HG03521 (cell line): ENCODE measurements at regions not wholly inside any gene's neighbourhood (a gene's known extent, or its start where the extent isn't known, plus 50 kb on each side); places are given as distances from the start of the nearest gene placed in this dataset.

ENCODE experiments used
- ATAC-seq: cut with Tn5 transposase; IDR thresholded peaks from one replicate; pipeline ENCODE4 v1.9.1; 2021; ENCODE audit warnings: mild to moderate bottlenecking, moderate library complexity; ENCODE audit not compliant: unreplicated experiment

DNA sequence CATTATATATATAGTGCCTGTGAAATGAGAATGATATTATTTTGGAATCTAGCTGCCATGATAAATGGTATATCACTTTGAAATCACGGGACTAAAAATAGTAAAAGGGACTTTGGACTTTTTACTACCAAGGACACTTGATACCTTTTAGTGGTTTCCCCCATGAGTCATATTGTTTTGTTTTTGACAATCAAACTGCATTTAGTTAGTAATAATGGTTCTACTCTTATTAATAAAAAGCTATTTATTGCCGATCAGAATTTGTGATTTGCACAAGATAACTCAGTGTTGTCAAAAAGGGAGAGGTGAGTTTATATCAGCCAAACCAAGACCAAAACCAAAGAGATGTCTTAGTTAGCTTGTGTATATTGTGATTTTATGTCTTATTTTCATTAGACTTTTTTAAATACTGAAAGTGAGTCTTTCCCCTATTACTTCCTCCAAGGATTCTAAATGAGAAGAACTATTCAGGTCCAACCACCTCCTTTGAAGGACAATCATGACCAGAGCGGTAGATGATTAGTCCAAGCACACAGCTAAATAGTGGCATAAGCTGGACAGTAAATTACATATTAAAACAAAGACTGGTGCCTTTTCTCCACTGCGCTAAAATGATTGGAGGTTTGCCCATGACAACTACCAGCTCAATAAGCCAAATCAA is 281.7 kb upstream of the ESRRG start:
- ATAC-seq, result no peak

DNA sequence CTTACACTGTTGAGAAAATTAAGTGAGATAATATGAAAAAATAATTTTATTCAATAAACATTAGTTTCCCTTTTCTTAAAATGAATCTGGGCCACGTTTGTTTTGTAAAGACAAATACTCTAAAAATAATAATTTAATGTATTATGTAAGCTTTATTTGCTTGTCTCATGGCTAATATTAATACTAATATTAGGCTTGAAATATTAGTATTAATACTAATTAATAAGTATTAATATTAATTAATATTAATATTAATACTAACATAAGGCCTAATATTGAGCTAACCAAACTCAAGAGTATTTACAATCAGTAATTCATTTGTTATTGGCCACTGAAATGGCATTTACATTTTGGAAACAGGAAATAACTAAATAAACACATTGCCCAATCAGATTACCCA is 280.1 kb upstream of the ESRRG start:
- no peak for ATAC-seq

DNA sequence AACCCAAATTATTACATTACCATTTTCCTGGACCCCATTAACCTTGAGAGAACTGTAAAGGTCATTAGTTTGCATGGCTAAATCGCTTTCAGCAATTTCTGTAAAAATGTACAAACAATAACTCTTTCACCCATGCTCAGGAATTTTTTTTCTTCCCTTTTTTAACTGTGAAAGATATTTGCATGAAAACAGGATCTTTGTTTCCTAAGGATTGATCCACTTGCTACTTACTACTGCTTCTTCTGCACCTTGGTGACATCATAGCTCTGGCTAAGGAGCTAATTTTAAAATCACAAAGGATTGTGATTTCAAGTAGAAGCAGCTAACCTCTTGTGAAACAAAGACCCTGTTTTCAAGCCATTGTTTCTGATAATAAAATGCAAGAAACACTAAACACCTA is 274.6 kb upstream of the ESRRG start:
- ATAC-seq, result no peak

DNA sequence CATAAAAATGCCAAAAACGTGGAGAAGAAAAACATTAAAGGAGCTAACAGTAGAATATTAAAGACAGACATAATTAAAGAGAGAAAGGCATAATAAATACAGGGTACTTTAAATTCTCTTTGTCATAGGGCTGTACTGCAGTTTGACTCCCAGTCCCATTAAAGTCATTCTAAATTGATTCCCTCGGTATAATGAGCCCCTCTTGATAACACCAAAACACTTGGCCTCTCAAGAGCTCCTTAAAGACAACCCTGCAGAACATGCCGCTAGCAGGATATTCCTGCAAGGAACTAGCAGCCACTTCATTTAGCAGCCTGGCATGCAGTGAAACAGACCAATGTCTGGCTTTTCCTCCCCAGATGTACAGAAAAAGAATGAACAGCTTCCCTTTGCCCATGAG is 273.8 kb upstream of the ESRRG start:
- ATAC-seq, result no peak

DNA sequence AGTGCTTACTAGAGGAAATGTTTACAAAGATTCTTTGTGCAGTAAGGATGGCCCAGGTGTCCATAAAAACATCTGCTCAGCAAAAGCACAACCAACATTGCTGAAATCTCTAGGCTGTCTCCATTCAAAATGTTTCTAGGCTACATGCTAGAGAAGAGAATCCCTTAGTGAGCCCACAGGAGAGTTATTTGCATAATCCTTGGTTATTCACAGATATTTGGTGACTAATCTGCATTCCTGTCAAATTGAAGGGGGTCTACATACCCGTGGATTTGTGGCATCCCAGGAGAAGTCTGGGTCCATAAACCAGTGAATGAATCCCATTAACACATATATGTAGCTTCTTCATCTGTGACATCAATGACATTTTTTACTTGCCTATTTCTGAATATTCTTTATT is 261.3 kb upstream of the ESRRG start:
- no peak for ATAC-seq

DNA sequence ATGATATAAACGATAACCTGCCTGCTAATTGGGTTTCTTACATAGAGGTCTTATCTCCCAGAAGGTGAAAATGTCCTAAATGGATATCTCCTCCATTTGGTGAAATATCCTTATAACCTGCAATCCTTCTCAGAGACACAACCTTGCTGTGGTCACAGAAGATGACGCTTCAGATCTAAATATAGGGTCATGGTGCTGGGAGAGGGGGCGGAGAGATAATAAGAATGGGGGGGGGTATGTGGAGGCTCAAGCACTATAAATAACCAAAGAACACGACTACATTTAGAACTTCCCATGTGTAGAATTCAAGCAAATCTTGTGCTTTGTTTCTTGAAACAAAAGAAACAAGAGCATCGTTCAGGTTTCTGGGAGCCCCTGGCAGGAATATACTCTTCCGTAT is 260.6 kb upstream of the ESRRG start:
- no peak for ATAC-seq

DNA sequence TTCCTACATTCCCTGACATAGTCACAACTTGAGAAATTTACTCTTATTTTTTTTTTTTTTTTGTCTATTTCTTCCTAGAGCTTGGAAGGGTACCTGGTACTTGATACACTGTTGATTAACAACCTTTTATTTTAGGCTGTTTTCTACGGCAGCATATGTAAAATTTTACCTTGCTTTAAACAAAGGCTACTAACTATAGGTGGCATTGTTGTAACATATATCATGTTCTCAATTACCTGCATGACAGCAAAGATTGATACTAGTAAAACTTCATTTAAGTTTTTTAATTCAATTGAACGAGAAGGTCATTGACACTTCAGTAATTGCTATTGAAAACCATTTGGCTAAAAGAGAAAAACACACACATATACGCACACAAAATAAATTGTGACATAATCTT is 238.3 kb upstream of the ESRRG start:
- no peak for ATAC-seq

DNA sequence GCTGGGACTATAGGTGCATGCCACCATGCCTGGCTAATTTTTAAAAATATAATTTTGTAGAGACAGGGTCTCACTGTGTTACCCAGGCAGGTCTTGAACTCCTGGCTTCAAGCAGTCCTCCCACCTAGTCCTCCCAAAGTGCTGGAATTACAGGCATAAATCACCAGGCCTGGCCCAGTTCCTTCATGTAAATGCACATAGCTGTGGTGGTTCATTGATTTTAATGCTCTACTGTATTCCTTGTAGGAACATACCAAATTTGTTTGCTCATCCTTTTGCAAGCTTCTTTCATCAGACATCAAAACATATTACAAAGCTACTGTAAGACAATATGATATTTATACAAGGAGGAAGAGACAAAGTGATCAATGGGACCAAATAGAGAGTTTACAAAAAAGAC is 237.5 kb upstream of the ESRRG start:
- ATAC-seq, result no peak

DNA sequence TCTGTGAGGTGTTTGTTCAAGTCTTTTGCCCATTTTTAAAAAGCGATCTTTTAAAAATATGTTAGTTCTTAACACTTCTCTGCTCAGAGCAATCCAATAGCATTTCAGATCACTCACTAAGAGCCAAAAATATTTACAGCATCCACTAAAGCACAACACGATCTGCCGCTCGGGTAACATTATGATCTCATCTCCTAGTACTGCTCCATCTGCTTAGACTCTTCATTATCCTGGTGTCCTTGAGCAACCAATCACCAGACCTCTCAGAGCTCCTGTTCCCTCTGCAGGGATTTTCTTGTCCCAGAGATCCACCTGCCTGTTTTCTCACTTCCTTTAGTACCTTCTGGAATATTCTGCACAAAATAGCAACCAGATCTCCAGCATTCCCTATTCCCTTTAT is 235.3 kb upstream of the ESRRG start:
- ATAC-seq, result no peak

DNA sequence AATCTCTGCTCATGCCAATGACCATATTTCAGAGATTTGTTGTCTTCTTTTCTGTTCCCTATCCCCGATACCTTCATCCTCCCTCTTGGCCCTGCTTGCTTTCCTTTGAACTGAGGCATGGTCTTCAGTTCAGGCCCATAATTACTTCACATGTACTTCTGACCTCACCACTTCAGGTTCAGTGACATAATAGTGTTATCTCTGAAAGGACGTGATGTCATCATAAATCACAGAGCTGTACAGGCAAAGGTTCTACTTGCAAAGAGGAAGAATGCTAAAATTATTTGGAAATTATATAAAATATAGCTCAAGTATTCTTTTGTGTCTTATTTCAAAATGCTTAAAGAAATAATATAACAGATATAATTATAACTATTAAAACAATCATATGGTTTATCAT is 230.3 kb upstream of the ESRRG start:
- no peak for ATAC-seq

DNA sequence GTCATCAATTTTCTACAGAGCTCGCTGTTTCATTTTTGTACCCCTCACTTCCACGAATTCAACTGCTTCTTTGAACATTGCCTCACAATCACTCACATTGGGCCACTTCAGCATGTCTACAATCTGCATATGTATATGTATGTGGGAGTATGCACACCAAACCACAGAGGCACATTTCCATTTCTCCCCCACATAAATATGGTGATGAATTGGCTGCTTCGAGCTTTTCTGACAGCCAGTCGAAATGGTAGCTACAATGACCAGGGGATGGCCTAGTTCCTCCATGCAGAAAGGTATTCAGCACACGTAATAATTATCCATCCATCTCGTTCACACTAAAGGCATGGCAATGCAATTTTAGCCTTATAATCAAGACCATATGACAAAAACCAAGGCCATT is 229.6 kb upstream of the ESRRG start:
- no peak for ATAC-seq

DNA sequence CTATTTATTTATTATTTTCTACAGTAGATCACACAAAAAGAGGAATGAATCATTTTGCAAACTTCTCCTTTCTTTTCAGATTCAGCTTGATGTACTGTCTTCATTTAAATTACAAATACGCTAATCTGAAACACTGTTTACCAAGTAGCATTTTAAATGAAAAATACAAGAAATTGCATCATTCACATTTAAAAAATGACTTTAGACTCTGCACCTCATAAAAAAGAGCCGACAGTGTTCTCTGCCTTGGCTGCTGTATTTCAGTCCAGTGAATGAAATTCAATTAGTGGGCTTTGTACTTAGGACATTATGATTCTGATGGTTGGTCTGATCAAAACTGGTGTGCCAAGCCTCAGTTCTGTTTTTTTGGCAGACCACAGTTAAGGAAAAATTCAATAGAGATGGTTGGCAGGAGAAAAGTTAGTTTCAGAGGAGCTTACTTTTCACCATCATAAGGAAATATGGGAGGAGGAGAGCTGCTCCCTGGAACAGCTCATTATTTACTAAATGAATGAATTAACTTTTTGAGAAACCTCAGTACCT is 222.4 kb upstream of the ESRRG start:
- ATAC-seq, result no peak

DNA sequence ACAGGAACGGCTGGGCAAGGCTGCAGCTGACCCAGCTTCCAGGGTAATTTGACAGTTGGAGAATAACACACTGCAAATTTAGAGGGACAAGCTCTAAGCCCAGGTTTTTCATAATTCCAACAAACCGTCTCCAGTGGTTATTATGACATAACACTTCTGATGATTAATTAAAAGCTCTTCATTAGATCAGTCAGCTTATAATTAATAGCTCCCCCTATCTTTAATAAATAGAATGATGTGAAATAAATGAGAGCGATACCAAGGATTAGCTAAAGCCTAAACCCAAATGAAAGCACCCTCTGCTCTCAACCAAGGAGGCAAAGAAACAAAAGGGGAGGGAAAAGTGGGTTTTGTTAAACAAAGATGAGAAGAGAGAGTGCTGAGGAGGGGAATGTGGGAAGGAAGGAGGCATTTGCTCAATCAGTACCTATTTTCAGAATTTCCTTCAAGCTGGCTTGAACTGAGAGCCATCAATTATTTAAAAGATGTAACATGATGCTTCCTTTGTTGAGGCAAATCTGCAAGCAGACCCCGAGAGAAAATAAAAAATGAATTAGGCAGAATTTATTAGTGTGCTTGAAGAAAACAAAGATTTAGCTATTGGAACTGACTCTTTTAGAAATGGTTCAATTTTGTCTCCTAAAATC is 221.8 kb upstream of the ESRRG start:
- no peak for ATAC-seq

DNA sequence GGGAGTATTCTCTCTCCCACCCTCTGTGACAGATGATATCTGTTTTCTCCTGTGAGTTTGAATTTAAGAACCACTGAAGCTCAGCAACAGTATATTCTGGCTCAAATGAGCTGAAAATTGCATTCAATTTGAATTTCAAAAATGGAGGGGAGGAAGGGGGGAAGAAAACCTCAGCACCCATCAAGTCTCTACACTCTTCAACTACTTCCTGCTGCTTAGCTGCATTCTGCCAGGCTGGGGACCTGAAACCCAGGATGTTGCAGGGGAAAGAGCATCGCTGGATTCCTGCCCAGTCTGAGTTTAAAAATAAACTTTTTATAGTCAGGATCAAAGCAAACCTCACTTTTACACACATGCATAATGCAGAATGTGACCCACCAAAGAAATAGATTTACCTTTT is 214.3 kb upstream of the ESRRG start:
- ATAC-seq, result no peak

DNA sequence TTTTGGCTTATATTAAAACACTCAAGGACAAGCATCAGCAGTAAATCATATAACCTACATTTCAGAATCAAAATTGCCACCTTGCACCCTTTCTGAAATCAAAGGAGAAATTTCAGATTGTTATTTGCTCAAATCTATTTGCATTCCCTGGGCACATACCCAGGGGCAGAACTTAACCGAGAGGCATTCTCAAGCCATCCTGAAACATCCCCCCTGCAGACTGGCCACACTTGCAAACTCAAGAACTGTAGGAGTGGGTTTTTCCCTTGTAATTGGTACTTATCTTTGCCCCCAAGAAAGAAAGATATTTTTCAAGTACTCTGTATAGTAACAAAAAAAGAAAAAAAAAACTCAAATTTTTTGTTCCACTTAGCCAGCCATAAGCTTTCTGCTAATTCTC is 213.6 kb upstream of the ESRRG start:
- ATAC-seq, result no peak

DNA sequence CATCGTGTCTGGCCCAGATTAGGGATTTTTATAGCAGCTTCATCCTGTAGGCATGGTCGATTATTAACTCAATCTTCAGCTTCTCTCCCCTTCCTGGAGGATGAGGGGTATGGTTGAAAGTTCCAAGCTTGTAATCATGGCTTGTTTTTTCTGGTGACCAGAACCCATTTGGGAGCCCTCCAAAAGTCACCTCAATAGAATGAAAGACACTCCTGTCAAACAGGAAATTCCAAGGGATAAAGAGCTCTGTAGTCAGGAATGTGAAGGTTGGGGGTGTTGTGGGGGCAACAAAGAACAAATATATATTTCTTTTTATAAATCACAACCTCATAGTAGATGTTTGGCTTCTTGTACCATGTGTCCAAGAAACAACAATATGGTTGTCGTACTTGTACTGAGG is 212.7 kb upstream of the ESRRG start:
- no peak for ATAC-seq

DNA sequence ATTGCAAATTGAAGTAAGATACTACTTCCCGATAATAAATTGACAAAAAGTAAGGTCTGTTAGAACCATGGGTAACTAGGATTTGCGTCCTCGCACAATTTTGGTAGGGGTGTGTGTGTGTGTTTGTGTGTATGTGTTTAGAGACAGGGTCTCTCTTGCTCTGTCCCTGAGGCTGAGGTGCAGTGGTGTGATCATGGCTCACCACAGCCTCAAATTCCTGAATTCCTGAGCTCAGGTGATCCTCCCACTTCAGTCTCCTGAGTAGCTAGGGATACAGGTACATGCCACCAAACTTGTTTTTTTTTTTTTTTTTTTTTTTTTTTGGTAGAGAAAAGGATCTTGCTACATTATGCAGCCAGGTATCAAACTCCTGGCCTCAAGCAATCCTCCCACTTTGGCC is 209.2 kb upstream of the ESRRG start:
- no peak for ATAC-seq

DNA sequence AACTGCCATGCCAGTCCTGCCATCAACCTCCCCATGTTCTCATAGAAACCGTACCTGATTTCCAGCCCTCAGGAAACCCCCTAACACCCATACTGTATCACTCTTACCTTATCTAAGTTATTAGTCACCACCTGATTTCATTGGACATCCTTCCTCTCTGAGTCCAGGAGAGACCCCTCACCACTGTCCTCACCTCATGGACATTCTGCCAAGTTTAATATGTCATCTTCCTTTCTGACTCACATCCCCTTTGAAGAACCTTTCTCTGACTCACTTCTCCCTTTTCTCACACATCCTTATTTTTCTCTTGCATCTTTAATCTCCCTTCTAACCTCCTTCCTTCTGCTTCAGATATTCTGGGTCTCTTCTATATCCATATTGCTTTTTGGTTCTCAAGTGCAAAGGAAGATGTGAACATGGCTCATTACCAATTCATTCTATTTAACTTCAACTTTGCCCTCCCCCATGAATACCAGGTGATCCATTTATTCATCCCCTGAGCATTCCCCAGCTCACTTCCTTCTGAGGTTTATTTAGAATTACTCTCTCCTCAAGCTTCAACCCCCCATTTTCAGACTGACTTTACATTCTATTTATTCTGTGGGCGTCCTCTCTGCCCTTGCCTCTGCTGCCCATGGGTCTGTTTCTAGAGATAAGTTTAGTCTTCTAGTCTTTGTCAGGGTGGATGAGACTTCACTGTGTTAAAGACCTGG is 206.8 kb upstream of the ESRRG start:
- ATAC-seq, result no peak

DNA sequence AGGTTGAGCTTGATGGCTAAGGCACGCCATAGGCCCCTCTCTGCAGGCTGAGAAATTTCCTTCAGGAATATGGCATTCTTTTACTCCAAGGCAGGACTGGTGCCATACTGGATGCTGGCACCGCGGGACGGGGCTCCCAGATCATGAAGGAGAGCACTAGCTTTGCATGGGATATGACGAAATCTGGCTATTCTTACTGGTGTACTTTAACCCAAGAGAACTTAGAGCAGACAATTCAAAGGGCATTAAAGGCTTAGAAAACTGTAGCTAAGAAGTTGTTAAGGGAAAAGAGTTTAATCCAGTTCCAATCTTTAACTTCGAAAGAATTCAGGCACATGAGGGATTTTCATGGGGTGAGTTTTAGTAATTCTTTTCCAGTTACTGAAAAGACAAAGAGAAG is 204.4 kb upstream of the ESRRG start:
- no peak for ATAC-seq

DNA sequence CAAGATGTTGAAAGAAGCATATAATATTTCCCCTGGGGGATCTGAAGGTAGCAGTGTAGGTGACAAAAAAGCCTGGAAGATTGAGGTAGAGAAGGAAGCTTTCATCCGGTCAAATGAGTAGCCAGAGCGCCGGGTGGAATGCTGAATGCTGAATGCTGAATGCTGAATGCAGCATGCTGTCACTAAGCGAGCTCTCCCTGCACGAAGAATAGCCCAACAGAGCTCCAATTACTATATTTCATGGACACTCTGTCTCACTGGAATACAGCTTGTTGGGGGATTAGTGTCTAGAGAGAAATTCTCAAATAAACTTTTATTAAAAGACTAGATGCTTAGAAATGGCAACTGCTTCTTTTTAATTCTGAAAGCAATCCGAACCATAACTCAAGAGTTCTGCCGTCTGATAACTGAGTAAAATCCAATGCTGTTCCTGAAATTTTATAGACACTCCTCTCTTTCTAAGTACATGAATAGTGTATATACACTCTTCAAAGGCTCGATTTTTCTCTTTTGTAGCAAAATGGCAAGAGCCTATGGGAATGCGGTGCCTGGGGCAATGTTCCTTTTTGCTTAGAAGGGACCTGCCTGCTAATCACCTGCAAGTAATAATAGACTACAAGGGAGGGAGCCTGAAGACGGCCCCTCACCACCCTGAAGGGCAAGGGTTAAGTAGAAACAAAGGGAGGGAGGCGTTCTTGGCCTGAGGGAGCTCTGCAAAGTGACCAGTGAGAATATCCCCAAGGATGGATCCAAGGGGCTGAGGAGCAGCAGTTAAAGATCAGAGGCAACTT is 203.7 kb upstream of the ESRRG start:
- ATAC-seq, result no peak

DNA sequence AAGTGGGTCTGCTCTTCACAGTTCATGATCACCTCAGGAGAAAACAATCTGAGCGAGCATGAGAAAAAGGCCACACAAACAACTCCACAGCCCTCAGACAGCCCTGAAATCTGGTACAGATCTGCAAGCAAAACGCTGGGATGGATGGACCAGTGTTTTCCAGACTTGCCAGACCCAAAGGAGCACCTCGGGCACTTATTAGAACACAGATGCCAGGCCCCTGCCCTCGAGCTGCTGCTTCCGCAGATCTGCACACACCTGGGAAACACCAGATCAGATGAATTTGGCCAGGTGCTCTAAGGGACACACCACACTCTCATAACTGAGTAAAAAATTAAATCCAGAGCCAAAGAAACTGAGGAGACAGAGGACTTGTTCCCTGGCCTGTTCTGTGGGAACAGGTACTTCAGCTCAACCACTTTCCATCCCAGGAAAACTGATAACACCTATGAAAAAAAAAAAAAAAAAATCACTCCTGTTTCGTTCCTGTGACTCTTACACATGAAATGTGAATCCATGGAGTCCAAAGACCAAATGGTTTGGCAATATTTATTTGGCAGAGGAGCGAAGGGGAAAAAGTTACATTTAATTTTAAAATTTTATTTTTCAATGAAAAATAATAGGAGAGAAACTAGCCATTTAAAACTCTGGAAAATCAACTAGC is 202.9 kb upstream of the ESRRG start:
- no peak for ATAC-seq
